ENCODE measurements at regions not wholly inside any gene's neighbourhood (a gene's known extent, or its start where the extent isn't known, plus 50 kb on each side); places are given as distances from the start of the nearest gene placed in this dataset.
A peak's percentile ranks its signal among the peaks of the same experiment; 100 is the strongest.

DNA sequence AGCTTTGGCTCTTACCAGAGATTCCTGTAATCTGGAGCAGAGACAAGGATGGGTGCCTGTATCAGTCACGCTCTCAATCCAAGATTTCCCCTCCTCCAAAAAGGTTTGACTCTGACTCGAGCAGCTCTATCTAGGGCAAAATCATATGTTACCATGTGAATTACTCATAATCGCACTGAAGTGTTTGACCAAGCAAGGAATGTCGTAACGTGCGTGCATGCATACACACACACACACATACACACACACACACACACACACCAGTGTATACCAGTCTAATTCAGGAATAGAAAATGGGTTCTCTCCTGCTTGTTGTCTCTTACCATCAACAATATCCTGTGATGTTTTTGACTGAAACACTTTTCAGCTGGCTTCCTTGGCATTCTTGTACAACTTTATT is 835.1 kb downstream of the KCNJ2 start:
- Histone ChIP-seq H3K4me1 (no peaks in the 10 kb centered on the region), H3K4me3 (no peak overlapping the region), H3K27me3 (ENCODE audit: low read depth) (no peaks in the 10 kb centered on the region), H3K9me3 (no peaks in the 10 kb centered on the region), H3K27ac (no peak overlapping the region), H3K36me3 (no peaks in the 10 kb centered on the region)
- TF ChIP-seq, protein P1, sequence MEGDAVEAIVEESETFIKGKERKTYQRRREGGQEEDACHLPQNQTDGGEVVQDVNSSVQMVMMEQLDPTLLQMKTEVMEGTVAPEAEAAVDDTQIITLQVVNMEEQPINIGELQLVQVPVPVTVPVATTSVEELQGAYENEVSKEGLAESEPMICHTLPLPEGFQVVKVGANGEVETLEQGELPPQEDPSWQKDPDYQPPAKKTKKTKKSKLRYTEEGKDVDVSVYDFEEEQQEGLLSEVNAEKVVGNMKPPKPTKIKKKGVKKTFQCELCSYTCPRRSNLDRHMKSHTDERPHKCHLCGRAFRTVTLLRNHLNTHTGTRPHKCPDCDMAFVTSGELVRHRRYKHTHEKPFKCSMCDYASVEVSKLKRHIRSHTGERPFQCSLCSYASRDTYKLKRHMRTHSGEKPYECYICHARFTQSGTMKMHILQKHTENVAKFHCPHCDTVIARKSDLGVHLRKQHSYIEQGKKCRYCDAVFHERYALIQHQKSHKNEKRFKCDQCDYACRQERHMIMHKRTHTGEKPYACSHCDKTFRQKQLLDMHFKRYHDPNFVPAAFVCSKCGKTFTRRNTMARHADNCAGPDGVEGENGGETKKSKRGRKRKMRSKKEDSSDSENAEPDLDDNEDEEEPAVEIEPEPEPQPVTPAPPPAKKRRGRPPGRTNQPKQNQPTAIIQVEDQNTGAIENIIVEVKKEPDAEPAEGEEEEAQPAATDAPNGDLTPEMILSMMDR (IDR thresholded peaks at IDR 0.05), result no peak
- peak; percentile 41 to 65 for ATAC-seq
- DNase-seq, result no peak
- intact Hi-C loops (cut with DNase I), result no loop called here

GRCh38 chr17:71011391-71011790 is 842.1 kb downstream of the KCNJ2 start:
- ATAC-seq, result no peak
- no peaks in the 10 kb centered on the region for H3K36me3 ChIP-seq
- H3K27ac ChIP-seq, result no peak overlapping the region
- no peaks in the 10 kb centered on the region for H3K4me1 ChIP-seq
- TF ChIP-seq, protein P1 (IDR thresholded peaks at IDR 0.05), result no peak
- no peak overlapping the region for H3K4me3 ChIP-seq
- no peaks in the 10 kb centered on the region for H3K27me3 ChIP-seq (ENCODE audit: low read depth)
- no peaks in the 10 kb centered on the region for H3K9me3 ChIP-seq
- intact Hi-C loops (cut with DNase I), result no loop called here
- no peak for DNase-seq

DNA sequence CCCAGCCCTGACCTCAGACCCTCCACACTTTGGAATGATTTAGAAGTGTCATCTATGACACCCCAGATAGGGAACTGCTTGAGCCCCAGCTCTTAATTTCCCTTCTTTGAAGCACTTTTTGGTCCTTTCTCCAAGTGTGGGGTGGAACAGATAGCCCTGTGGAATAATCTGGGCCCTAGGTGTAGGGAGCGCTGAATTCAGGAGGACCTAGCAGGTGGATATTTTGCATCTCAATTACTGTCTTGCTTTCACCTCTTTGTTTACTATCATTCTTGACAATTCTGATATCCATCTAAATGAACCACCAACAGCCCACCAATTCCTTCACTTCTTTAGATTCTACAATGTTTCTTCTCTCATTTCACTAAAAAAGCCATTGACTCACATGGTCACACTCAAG is 850.4 kb downstream of the KCNJ2 start:
- intact Hi-C loops (cut with DNase I), result no loop called here
- no peak for ATAC-seq
- Histone ChIP-seq H3K27ac (no peak overlapping the region), H3K27me3 (ENCODE audit: low read depth) (no peaks in the 10 kb centered on the region), H3K4me3 (no peak overlapping the region), H3K9me3 (no peaks in the 10 kb centered on the region), H3K4me1 (no peaks in the 10 kb centered on the region), H3K36me3 (no peaks in the 10 kb centered on the region)
- TF ChIP-seq, protein P1 (IDR thresholded peaks at IDR 0.05), result no peak
- no peak for DNase-seq

GRCh38 chr17:71022758-71023157 is 853.4 kb downstream of the KCNJ2 start:
- TF ChIP-seq, protein P1 (IDR thresholded peaks at IDR 0.05), result no peak
- no peak for ATAC-seq
- intact Hi-C loops (cut with DNase I), result no loop called here
- Histone ChIP-seq H3K36me3 (no peaks in the 10 kb centered on the region), H3K9me3 (no peaks in the 10 kb centered on the region), H3K4me1 (no peaks in the 10 kb centered on the region), H3K27me3 (ENCODE audit: low read depth) (no peaks in the 10 kb centered on the region), H3K4me3 (no peak overlapping the region), H3K27ac (no peak overlapping the region)
- DNase-seq, result no peak

DNA sequence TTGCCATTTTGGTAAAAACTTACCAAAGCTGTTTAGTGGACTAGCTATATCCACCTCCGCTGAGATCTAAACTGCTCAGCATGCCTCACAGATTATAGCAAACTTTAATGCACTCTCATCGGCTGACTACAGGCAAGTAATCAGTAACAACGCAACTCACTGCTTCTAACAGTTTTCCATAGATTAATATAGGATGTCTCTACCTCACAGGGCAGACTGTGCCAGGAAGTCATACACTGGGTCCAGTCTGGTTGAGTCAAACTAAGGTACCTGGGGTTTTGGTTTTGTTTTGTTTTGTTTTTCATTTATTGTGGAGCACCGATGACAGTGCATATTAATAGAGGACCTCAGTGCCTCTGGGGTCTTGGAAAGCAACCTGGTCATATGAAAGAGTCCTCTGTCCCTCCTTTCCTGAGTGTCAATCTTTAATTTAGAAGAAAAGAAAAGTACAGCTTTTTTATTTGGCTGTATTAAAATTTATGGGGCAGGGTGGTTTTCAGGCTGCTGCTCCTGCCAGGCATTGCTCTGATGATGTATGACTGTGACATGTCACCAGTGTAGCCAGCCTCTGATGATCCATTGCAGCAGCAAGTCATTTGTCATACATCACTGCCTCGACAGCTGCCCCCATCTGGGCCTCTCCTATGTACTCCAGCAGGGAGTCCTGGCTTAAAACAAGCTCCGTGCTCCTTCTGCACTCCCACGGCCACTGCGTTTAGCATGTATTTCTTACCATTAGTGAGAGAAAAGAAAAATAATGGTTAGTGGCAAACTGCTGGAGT is 854.1 kb downstream of the KCNJ2 start:
- intact Hi-C loops (cut with DNase I), result no loop called here
- no peaks in the 10 kb centered on the region for H3K27me3 ChIP-seq (ENCODE audit: low read depth)
- H3K4me3 ChIP-seq, result no peak overlapping the region
- H3K27ac ChIP-seq, result no peak overlapping the region
- ATAC-seq (no peak), DNase-seq (no peak)
- TF ChIP-seq, protein P1 (IDR thresholded peaks at IDR 0.05), result no peak
- no peaks in the 10 kb centered on the region for H3K4me1 ChIP-seq
- no peaks in the 10 kb centered on the region for H3K36me3 ChIP-seq
- H3K9me3 ChIP-seq, result no peaks in the 10 kb centered on the region

All from lower lobe of right lung (tissue), 2 donors.